ENCODE measurements at regions not wholly inside any gene's neighbourhood (a gene's known extent, or its start where the extent isn't known, plus 50 kb on each side); places are given as distances from the start of the nearest gene placed in this dataset.
"Not testable (repeated sequence)": the region's sequence is repeated elsewhere in the genome, so short reads cannot be mapped to it uniquely, and the experiment has no call there.

- DNase-seq = not testable (repeated sequence)
Observed at GRCh38 chr14:43370565-43370896, 1136.6 kb downstream of the FSCB start.

- DNase-seq = no peak
Observed at GRCh38 chr14:43369710-43370564, 1137.1 kb downstream of the FSCB start.

- no peak for DNase-seq
Observed at GRCh38 chr14:43362586-43362985, 1144.5 kb downstream of the FSCB start.

- no peak for DNase-seq
Observed at GRCh38 chr14:43361751-43362150, 1145.3 kb downstream of the FSCB start.

- DNase-seq = no peak
Observed at GRCh38 chr14:43360239-43360638, 1146.8 kb downstream of the FSCB start.

GRCh38 chr14:43359317-43359716 is 1147.8 kb downstream of the FSCB start:
- DNase-seq = no peak

- DNase-seq = no peak
Observed at GRCh38 chr14:43356979-43357545, 1150.0 kb downstream of the FSCB start.

- no peak for DNase-seq
Observed at GRCh38 chr14:43356382-43356781, 1150.7 kb downstream of the FSCB start.

- DNase-seq = no peak
Observed at GRCh38 chr14:43341921-43342320, 1165.2 kb downstream of the FSCB start.

- no peak for DNase-seq
Observed at GRCh38 chr14:43338713-43339112, 1168.4 kb downstream of the FSCB start.

GRCh38 chr14:43336351-43336750 is 1170.7 kb downstream of the FSCB start:
- no peak for DNase-seq

- not testable (repeated sequence) for DNase-seq
Observed at GRCh38 chr14:43326501-43327407, 1180.3 kb downstream of the FSCB start.

- DNase-seq = no peak
Observed at GRCh38 chr14:43316427-43316826, 1190.7 kb downstream of the FSCB start.

- no peak for DNase-seq
Observed at GRCh38 chr14:43313719-43314118, 1193.4 kb downstream of the FSCB start.

GRCh38 chr14:43308421-43309110 is 1198.5 kb downstream of the FSCB start:
- no peak for DNase-seq

GRCh38 chr14:43307836-43308235 is 1199.2 kb downstream of the FSCB start:
- no peak for DNase-seq

GRCh38 chr14:43306053-43306452 is 1201.0 kb downstream of the FSCB start:
- DNase-seq = no peak

GRCh38 chr14:43297794-43298193 is 1209.3 kb downstream of the FSCB start:
- DNase-seq = no peak

GRCh38 chr14:43296061-43296460 is 1211.0 kb downstream of the FSCB start:
- DNase-seq = not testable (repeated sequence)

GRCh38 chr14:43285575-43285974 is 1221.5 kb downstream of the FSCB start:
- no peak for DNase-seq

GRCh38 chr14:43260056-43260455 is 1247.0 kb downstream of the FSCB start:
- DNase-seq = no peak

GRCh38 chr14:43258396-43258795 is 1248.7 kb downstream of the FSCB start:
- DNase-seq = no peak

GRCh38 chr14:43256996-43257395 is 1250.1 kb downstream of the FSCB start:
- not testable (repeated sequence) for DNase-seq
